ENCODE measurements at regions not wholly inside any gene's neighbourhood (a gene's known extent, or its start where the extent isn't known, plus 50 kb on each side); places are given as distances from the start of the nearest gene placed in this dataset.

DNA sequence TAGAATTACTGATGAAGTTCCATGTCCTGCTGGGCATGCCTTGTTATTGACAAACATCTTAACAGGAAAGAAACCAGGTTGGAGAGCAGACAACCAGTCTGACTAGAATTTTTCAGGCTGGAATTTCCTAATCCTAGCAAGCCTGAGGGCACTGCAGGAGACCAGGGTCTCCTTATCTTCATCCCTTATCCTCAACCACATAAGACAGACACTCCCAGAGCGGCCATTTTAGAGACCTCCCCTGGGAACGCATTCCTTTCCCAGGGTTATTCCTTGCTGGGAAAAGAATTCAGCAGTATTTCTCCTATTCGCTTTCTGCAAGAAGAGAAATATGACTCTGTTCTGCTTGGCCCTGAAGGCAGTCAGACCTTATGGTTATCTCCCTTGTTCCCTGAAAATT lies 803.7 kb downstream of the GRIK2 start:
- no peak for TF ChIP-seq POLR2AphosphoS5 (IDR thresholded peaks at IDR 0.05; ENCODE audit: borderline replicate concordance, low read depth, low read length)
- no peak for TF ChIP-seq EZH2 (IDR thresholded peaks at IDR 0.05)
- TF ChIP-seq FOXP2 (optimal IDR thresholded peaks at IDR 0.05; ENCODE audit: control extremely low read depth, extremely low read length, insufficient read depth), result no peak

All from SK-N-MC (cell line).